ENCODE measurements at regions not wholly inside any gene's neighbourhood (a gene's known extent, or its start where the extent isn't known, plus 50 kb on each side); places are given as distances from the start of the nearest gene placed in this dataset.

DNA sequence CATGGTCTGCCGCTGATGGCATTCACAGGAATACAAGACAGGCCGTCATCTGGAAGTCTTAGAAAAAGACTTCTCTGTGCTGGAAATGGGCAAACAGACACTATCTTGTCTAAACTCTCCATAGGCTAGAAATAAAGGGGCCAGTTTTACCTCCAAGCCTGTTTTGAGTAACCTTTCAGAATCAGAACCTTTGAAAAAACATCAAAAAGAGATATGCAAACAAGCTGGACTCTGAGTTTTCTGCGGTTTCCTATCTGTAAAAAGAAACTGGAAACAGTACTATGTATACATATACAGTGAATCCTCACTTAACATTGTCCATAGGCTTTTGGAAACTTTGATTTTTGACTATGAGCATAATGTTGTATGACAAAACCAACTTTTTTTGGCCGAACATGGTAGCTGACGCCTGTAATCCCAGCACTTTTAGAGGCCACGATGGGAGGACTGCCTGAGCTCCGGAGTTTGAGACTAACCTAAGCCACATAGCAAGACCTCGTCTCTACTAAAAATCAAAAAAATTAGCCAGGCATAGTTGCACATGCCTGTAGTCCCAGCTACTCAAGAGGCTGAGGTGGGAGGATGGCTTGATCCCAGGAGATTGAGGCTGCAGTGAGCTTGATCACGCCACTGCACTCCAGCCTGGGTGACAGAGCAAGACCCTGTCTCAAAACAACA, 92.9 kb upstream of the MAX start:
- Histone ChIP-seq H4K5ac (ENCODE audit: low read length) (no peak overlapping the region), H2BK15ac (replicated peaks; ENCODE audit: low read depth) (no peak overlapping the region), H4K8ac (ENCODE audit: low read depth, low read length) (no peak overlapping the region), H2AK5ac (ENCODE audit: low read length) (no peak overlapping the region), H3K4ac (ENCODE audit: low read depth, low read length) (no peak overlapping the region), H3K36me3 (ENCODE audit: control insufficient read depth, insufficient read depth, low read length) (no peaks in the 10 kb centered on the region), H3K27me3 (ENCODE audit: insufficient read depth, low read length, poor library complexity) (no peaks in the 10 kb centered on the region), H3K4me1 (ENCODE audit: control insufficient read depth, low read depth, low read length) (no peaks in the 10 kb centered on the region), H3K18ac (ENCODE audit: low read length) (no peak overlapping the region), H3K56ac (ENCODE audit: low read length) (no peak overlapping the region), H3K4me3 (ENCODE audit: low read length) (no peak overlapping the region), H3K4me2 (ENCODE audit: low read length) (no peak overlapping the region), H3K9ac (ENCODE audit: low read length) (no peak overlapping the region), H3K27ac (ENCODE audit: low read depth, low read length) (no peak overlapping the region), H2BK5ac (ENCODE audit: low read length) (no peak overlapping the region), H3K79me2 (ENCODE audit: control insufficient read depth, insufficient read depth, low read length) (no peaks in the 10 kb centered on the region), H3K23ac (ENCODE audit: low read length) (no peak overlapping the region), H3K79me1 (ENCODE audit: low read length) (no peaks in the 10 kb centered on the region), H2BK120ac (ENCODE audit: low read depth, low read length) (no peak overlapping the region)
- no CpG with 5 or more reads among the region's 9 CpGs for WGBS (ENCODE audit: extremely low coverage, insufficient coverage, low lambda C conversion rate)
- no peak for DNase-seq

DNA sequence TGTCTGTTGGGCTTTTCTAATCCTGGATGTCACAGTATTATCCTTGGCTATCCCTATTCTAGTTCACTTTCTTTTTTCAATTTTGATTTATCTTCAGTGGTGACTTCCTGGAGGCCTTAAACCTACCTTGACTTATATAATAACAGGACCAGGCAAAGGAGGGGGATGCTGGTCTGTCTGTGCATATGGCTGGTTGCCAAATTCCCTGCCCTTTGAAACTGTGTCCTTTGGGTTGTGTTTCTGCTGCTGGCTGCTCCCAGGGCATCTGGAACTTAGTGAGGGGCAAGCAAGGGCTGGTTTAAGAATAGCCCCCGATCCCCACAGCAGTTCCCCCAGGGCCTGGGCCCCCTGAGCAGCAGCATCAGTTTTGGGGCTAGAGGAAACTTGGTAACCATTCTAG, 96.0 kb upstream of the MAX start:
- Histone ChIP-seq H3K36me3 (ENCODE audit: control insufficient read depth, insufficient read depth, low read length) (no peaks in the 10 kb centered on the region), H3K56ac (ENCODE audit: low read length) (no peak overlapping the region), H3K23ac (ENCODE audit: low read length) (no peak overlapping the region), H3K27ac (ENCODE audit: low read depth, low read length) (no peak overlapping the region), H3K4me1 (ENCODE audit: control insufficient read depth, low read depth, low read length) (no peaks in the 10 kb centered on the region), H3K79me2 (ENCODE audit: control insufficient read depth, insufficient read depth, low read length) (no peaks in the 10 kb centered on the region), H3K4me2 (ENCODE audit: low read length) (no peak overlapping the region), H3K9ac (ENCODE audit: low read length) (no peak overlapping the region), H3K18ac (ENCODE audit: low read length) (no peak overlapping the region), H2BK15ac (replicated peaks; ENCODE audit: low read depth) (no peak overlapping the region), H4K5ac (ENCODE audit: low read length) (no peak overlapping the region), H3K27me3 (ENCODE audit: insufficient read depth, low read length, poor library complexity) (no peaks in the 10 kb centered on the region), H3K4ac (ENCODE audit: low read depth, low read length) (no peak overlapping the region), H2BK120ac (ENCODE audit: low read depth, low read length) (no peak overlapping the region), H2AK5ac (ENCODE audit: low read length) (no peak overlapping the region), H3K79me1 (ENCODE audit: low read length) (no peaks in the 10 kb centered on the region), H4K8ac (ENCODE audit: low read depth, low read length) (no peak overlapping the region), H2BK5ac (ENCODE audit: low read length) (no peak overlapping the region), H3K4me3 (ENCODE audit: low read length) (no peak overlapping the region)
- WGBS (ENCODE audit: extremely low coverage, insufficient coverage, low lambda C conversion rate): no CpG with 5 or more reads among the region's 1 CpG
- DNase-seq: no peak

DNA sequence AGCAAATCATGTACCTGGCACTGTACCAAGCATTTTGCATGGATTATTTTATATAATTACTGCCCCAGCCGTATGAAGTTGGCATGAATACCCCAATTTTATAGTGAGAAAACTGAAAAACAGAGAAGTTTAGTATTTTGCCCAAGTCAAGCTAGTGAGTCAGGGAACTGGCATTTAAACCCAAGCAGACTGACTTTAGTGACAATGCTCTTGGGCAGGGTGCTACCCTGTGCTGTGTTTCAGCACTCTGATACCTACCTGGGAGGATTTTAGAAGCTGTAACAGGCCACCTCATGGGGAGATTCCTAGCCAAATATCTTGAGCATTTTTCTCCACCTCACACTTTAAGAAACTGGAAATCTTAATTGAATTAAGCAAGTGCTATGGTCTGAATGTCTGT, 98.1 kb upstream of the MAX start:
- H2AK5ac ChIP-seq (ENCODE audit: low read length): no peak overlapping the region
- no peak for DNase-seq
- no peak overlapping the region for H2BK5ac ChIP-seq (ENCODE audit: low read length)
- no peak overlapping the region for H3K18ac ChIP-seq (ENCODE audit: low read length)
- H3K79me2 ChIP-seq (ENCODE audit: control insufficient read depth, insufficient read depth, low read length): no peaks in the 10 kb centered on the region
- H3K4ac ChIP-seq (ENCODE audit: low read depth, low read length): no peak overlapping the region
- no peak overlapping the region for H4K5ac ChIP-seq (ENCODE audit: low read length)
- no peaks in the 10 kb centered on the region for H3K36me3 ChIP-seq (ENCODE audit: control insufficient read depth, insufficient read depth, low read length)
- no peak overlapping the region for H3K4me3 ChIP-seq (ENCODE audit: low read length)
- H3K23ac ChIP-seq (ENCODE audit: low read length): no peak overlapping the region
- H4K8ac ChIP-seq (ENCODE audit: low read depth, low read length): no peak overlapping the region
- H2BK120ac ChIP-seq (ENCODE audit: low read depth, low read length): no peak overlapping the region
- no peak overlapping the region for H3K9ac ChIP-seq (ENCODE audit: low read length)
- H3K79me1 ChIP-seq (ENCODE audit: low read length): no peaks in the 10 kb centered on the region
- H3K56ac ChIP-seq (ENCODE audit: low read length): no peak overlapping the region
- H3K4me1 ChIP-seq (ENCODE audit: control insufficient read depth, low read depth, low read length): no peaks in the 10 kb centered on the region
- H3K27me3 ChIP-seq (ENCODE audit: insufficient read depth, low read length, poor library complexity): no peaks in the 10 kb centered on the region
- H3K27ac ChIP-seq (ENCODE audit: low read depth, low read length): no peak overlapping the region
- H3K4me2 ChIP-seq (ENCODE audit: low read length): no peak overlapping the region
- no CpG with 5 or more reads among the region's 1 CpG for WGBS (ENCODE audit: extremely low coverage, insufficient coverage, low lambda C conversion rate)
- no peak overlapping the region for H2BK15ac ChIP-seq (replicated peaks; ENCODE audit: low read depth)

DNA sequence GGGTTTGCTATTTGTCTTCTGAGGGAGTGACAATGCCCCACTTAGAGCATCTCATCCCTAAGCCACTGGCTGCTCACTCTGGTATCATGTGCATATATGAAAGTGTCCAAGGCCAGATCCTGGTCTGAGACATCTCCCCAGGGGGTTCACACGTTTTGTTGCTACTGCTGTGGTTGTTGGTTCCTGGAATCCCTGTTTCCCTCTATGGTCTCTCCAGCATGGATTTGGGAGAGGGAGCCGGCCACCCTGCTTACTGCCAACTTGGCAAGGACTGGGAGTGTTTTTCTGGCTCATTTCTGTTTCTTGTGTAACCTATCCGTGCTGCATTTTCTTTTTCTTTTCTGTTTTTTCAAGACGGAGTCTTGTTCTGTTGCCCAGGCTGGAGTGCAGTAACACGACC, 101.3 kb upstream of the MAX start:
- Histone ChIP-seq H3K18ac (ENCODE audit: low read length) (no peak overlapping the region), H3K79me1 (ENCODE audit: low read length) (no peaks in the 10 kb centered on the region), H2AK5ac (ENCODE audit: low read length) (no peak overlapping the region), H2BK15ac (replicated peaks; ENCODE audit: low read depth) (no peak overlapping the region), H3K56ac (ENCODE audit: low read length) (no peak overlapping the region), H3K4me1 (ENCODE audit: control insufficient read depth, low read depth, low read length) (no peaks in the 10 kb centered on the region), H4K5ac (ENCODE audit: low read length) (no peak overlapping the region), H2BK5ac (ENCODE audit: low read length) (no peak overlapping the region), H3K9ac (ENCODE audit: low read length) (no peak overlapping the region), H3K23ac (ENCODE audit: low read length) (no peak overlapping the region), H2BK120ac (ENCODE audit: low read depth, low read length) (no peak overlapping the region), H3K27ac (ENCODE audit: low read depth, low read length) (no peak overlapping the region), H3K4ac (ENCODE audit: low read depth, low read length) (no peak overlapping the region), H4K8ac (ENCODE audit: low read depth, low read length) (no peak overlapping the region), H3K79me2 (ENCODE audit: control insufficient read depth, insufficient read depth, low read length) (no peaks in the 10 kb centered on the region), H3K4me3 (ENCODE audit: low read length) (no peak overlapping the region), H3K27me3 (ENCODE audit: insufficient read depth, low read length, poor library complexity) (no peaks in the 10 kb centered on the region), H3K36me3 (ENCODE audit: control insufficient read depth, insufficient read depth, low read length) (no peaks in the 10 kb centered on the region), H3K4me2 (ENCODE audit: low read length) (no peak overlapping the region)
- no peak for DNase-seq
- no CpG with 5 or more reads among the region's 5 CpGs for WGBS (ENCODE audit: extremely low coverage, insufficient coverage, low lambda C conversion rate)

DNA sequence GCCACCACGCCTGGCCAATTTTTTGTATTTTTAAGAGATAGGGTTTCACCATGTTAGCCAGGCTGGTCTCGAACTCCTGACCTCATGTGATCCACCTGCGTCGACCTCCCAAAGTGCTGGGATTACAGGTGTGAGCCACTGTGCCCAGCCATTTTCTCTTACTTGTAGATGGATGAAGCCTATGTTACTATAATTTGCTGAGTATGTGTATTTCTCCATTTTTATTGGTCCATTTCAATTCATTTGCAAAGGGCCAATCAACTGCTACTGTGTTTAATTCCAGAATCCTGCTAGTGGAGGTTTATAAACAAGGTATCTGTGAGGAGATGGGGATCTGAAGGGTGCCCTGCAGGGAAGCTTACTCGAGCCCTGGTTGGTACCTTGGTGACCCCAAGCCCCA, 101.7 kb upstream of the MAX start:
- Histone ChIP-seq H3K56ac (ENCODE audit: low read length) (no peak overlapping the region), H3K4me2 (ENCODE audit: low read length) (no peak overlapping the region), H2BK120ac (ENCODE audit: low read depth, low read length) (no peak overlapping the region), H3K23ac (ENCODE audit: low read length) (no peak overlapping the region), H3K4me3 (ENCODE audit: low read length) (no peak overlapping the region), H4K5ac (ENCODE audit: low read length) (no peak overlapping the region), H3K27ac (ENCODE audit: low read depth, low read length) (no peak overlapping the region), H3K27me3 (ENCODE audit: insufficient read depth, low read length, poor library complexity) (no peaks in the 10 kb centered on the region), H3K36me3 (ENCODE audit: control insufficient read depth, insufficient read depth, low read length) (no peaks in the 10 kb centered on the region), H3K18ac (ENCODE audit: low read length) (no peak overlapping the region), H3K79me2 (ENCODE audit: control insufficient read depth, insufficient read depth, low read length) (no peaks in the 10 kb centered on the region), H2BK15ac (replicated peaks; ENCODE audit: low read depth) (no peak overlapping the region), H4K8ac (ENCODE audit: low read depth, low read length) (no peak overlapping the region), H3K79me1 (ENCODE audit: low read length) (no peaks in the 10 kb centered on the region), H3K9ac (ENCODE audit: low read length) (no peak overlapping the region), H3K4ac (ENCODE audit: low read depth, low read length) (no peak overlapping the region), H3K4me1 (ENCODE audit: control insufficient read depth, low read depth, low read length) (no peaks in the 10 kb centered on the region), H2AK5ac (ENCODE audit: low read length) (no peak overlapping the region), H2BK5ac (ENCODE audit: low read length) (no peak overlapping the region)
- no CpG with 5 or more reads among the region's 5 CpGs for WGBS (ENCODE audit: extremely low coverage, insufficient coverage, low lambda C conversion rate)
- no peak for DNase-seq

DNA sequence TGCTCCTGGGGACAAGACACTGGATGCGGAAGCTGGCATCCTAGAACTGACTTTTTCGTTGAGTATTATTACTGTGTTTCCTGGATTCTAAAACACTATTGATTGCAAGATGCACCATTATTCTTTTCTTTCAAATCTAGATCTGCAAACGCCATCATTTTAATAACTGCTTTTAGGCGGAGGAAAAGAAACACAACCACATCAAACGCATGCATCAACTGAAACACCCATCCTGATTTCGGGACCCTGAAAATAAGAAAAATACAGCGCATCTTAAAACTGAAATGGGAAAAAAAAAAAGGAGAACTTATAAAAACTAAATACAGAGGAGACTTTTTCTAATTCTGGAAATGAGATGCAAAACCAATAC, 103.7 kb upstream of the MAX start:
- no peak for DNase-seq
- Histone ChIP-seq H2BK5ac (ENCODE audit: low read length) (no peak overlapping the region), H3K9ac (ENCODE audit: low read length) (no peak overlapping the region), H3K56ac (ENCODE audit: low read length) (no peak overlapping the region), H3K79me2 (ENCODE audit: control insufficient read depth, insufficient read depth, low read length) (no peaks in the 10 kb centered on the region), H3K4me3 (ENCODE audit: low read length) (no peak overlapping the region), H3K4ac (ENCODE audit: low read depth, low read length) (no peak overlapping the region), H4K8ac (ENCODE audit: low read depth, low read length) (no peak overlapping the region), H3K27ac (ENCODE audit: low read depth, low read length) (no peak overlapping the region), H3K79me1 (ENCODE audit: low read length) (no peaks in the 10 kb centered on the region), H3K36me3 (ENCODE audit: control insufficient read depth, insufficient read depth, low read length) (no peaks in the 10 kb centered on the region), H3K23ac (ENCODE audit: low read length) (no peak overlapping the region), H4K5ac (ENCODE audit: low read length) (no peak overlapping the region), H3K4me2 (ENCODE audit: low read length) (no peak overlapping the region), H2BK120ac (ENCODE audit: low read depth, low read length) (no peak overlapping the region), H2BK15ac (replicated peaks; ENCODE audit: low read depth) (no peak overlapping the region), H3K18ac (ENCODE audit: low read length) (no peak overlapping the region), H3K4me1 (ENCODE audit: control insufficient read depth, low read depth, low read length) (no peaks in the 10 kb centered on the region), H3K27me3 (ENCODE audit: insufficient read depth, low read length, poor library complexity) (no peaks in the 10 kb centered on the region), H2AK5ac (ENCODE audit: low read length) (no peak overlapping the region)
- no CpG with 5 or more reads among the region's 7 CpGs for whole genome bisulfite sequencing (ENCODE audit: extremely low coverage, insufficient coverage, low lambda C conversion rate)

Measured in mesendoderm (in vitro differentiated cells).